ENCODE measurements at regions not wholly inside any gene's neighbourhood (a gene's known extent, or its start where the extent isn't known, plus 50 kb on each side); places are given as distances from the start of the nearest gene placed in this dataset.

- 83% methylated on average over 3 of the region's 3 CpGs for WGBS
- no peak for DNase-seq (ENCODE audit: low read depth in 6 of 9, low spot score in 9 of 9)
- no peaks in the 10 kb centered on the region for H3K9me3 ChIP-seq (ENCODE audit: control insufficient read depth in 2 of 2, insufficient read depth in 1 of 2, low read length in 1 of 2)
- H3K27ac ChIP-seq (ENCODE audit: low read depth in 1 of 2, low read length in 1 of 2) = no peak overlapping the region
- no peak overlapping the region for H3K4me3 ChIP-seq (ENCODE audit: low read length in 2 of 2)
- H3K4me1 ChIP-seq (ENCODE audit: control insufficient read depth in 2 of 2, insufficient read depth in 2 of 2, low read length in 2 of 2) = no peaks in the 10 kb centered on the region
- H3K27me3 ChIP-seq (ENCODE audit: control insufficient read depth in 2 of 2, insufficient read depth in 1 of 2, low read length in 1 of 2) = no peaks in the 10 kb centered on the region
- H3K36me3 ChIP-seq (ENCODE audit: control insufficient read depth in 2 of 2, insufficient read depth in 2 of 2, low read length in 1 of 2) = no peaks in the 10 kb centered on the region
These were observed 99.5 kb downstream of the KDM5D start for GRCh38 chrY:19644889-19645638.

GRCh38 chrY:19637651-19638347 lies 106.7 kb downstream of the KDM5D start:
- no peak overlapping the region for H3K27ac ChIP-seq (ENCODE audit: low read depth in 1 of 2, low read length in 1 of 2)
- H3K4me1 ChIP-seq (ENCODE audit: control insufficient read depth in 2 of 2, insufficient read depth in 2 of 2, low read length in 2 of 2) = no peaks in the 10 kb centered on the region
- H3K36me3 ChIP-seq (ENCODE audit: control insufficient read depth in 2 of 2, insufficient read depth in 2 of 2, low read length in 1 of 2) = no peaks in the 10 kb centered on the region
- no peak for DNase-seq (ENCODE audit: low read depth in 6 of 9, low spot score in 9 of 9)
- no peaks in the 10 kb centered on the region for H3K9me3 ChIP-seq (ENCODE audit: control insufficient read depth in 2 of 2, insufficient read depth in 1 of 2, low read length in 1 of 2)
- H3K27me3 ChIP-seq (ENCODE audit: control insufficient read depth in 2 of 2, insufficient read depth in 1 of 2, low read length in 1 of 2) = no peaks in the 10 kb centered on the region
- WGBS = 97% methylated on average over 4 of the region's 4 CpGs
- no peak overlapping the region for H3K4me3 ChIP-seq (ENCODE audit: low read length in 2 of 2)

GRCh38 chrY:19628926-19629325 lies 115.6 kb downstream of the KDM5D start:
- H3K4me3 ChIP-seq (ENCODE audit: low read length in 2 of 2) = no peak overlapping the region
- no peaks in the 10 kb centered on the region for H3K27me3 ChIP-seq (ENCODE audit: control insufficient read depth in 2 of 2, insufficient read depth in 1 of 2, low read length in 1 of 2)
- no peaks in the 10 kb centered on the region for H3K4me1 ChIP-seq (ENCODE audit: control insufficient read depth in 2 of 2, insufficient read depth in 2 of 2, low read length in 2 of 2)
- H3K27ac ChIP-seq (ENCODE audit: low read depth in 1 of 2, low read length in 1 of 2) = no peak overlapping the region
- H3K36me3 ChIP-seq (ENCODE audit: control insufficient read depth in 2 of 2, insufficient read depth in 2 of 2, low read length in 1 of 2) = no peaks in the 10 kb centered on the region
- no peak for DNase-seq (ENCODE audit: low read depth in 6 of 9, low spot score in 9 of 9)
- H3K9me3 ChIP-seq (ENCODE audit: control insufficient read depth in 2 of 2, insufficient read depth in 1 of 2, low read length in 1 of 2) = no peaks in the 10 kb centered on the region
- 97% methylated on average over 2 of the region's 2 CpGs for WGBS

- DNase-seq (ENCODE audit: low read depth in 6 of 9, low spot score in 9 of 9) = no peak
- Histone ChIP-seq H3K27me3 (ENCODE audit: control insufficient read depth in 2 of 2, insufficient read depth in 1 of 2, low read length in 1 of 2) (no peaks in the 10 kb centered on the region), H3K4me1 (ENCODE audit: control insufficient read depth in 2 of 2, insufficient read depth in 2 of 2, low read length in 2 of 2) (no peaks in the 10 kb centered on the region), H3K9me3 (ENCODE audit: control insufficient read depth in 2 of 2, insufficient read depth in 1 of 2, low read length in 1 of 2) (no peaks in the 10 kb centered on the region), H3K4me3 (ENCODE audit: low read length in 2 of 2) (no peak overlapping the region), H3K27ac (ENCODE audit: low read depth in 1 of 2, low read length in 1 of 2) (no peak overlapping the region), H3K36me3 (ENCODE audit: control insufficient read depth in 2 of 2, insufficient read depth in 2 of 2, low read length in 1 of 2) (no peaks in the 10 kb centered on the region)
- 92% methylated on average over 3 of the region's 3 CpGs for WGBS
These were observed 122.1 kb downstream of the KDM5D start for GRCh38 chrY:19622392-19622791.

GRCh38 chrY:19621756-19622155 lies 122.8 kb downstream of the KDM5D start:
- Histone ChIP-seq H3K27me3 (ENCODE audit: control insufficient read depth in 2 of 2, insufficient read depth in 1 of 2, low read length in 1 of 2) (no peaks in the 10 kb centered on the region), H3K27ac (ENCODE audit: low read depth in 1 of 2, low read length in 1 of 2) (no peak overlapping the region), H3K4me1 (ENCODE audit: control insufficient read depth in 2 of 2, insufficient read depth in 2 of 2, low read length in 2 of 2) (no peaks in the 10 kb centered on the region), H3K9me3 (ENCODE audit: control insufficient read depth in 2 of 2, insufficient read depth in 1 of 2, low read length in 1 of 2) (no peaks in the 10 kb centered on the region), H3K4me3 (ENCODE audit: low read length in 2 of 2) (no peak overlapping the region), H3K36me3 (ENCODE audit: control insufficient read depth in 2 of 2, insufficient read depth in 2 of 2, low read length in 1 of 2) (no peaks in the 10 kb centered on the region)
- no peak for DNase-seq (ENCODE audit: low read depth in 6 of 9, low spot score in 9 of 9)

GRCh38 chrY:19601113-19601512 lies 143.4 kb downstream of the KDM5D start:
- H3K27ac ChIP-seq (ENCODE audit: low read depth in 1 of 2, low read length in 1 of 2) = no peak overlapping the region
- no peaks in the 10 kb centered on the region for H3K9me3 ChIP-seq (ENCODE audit: control insufficient read depth in 2 of 2, insufficient read depth in 1 of 2, low read length in 1 of 2)
- no peak for DNase-seq (ENCODE audit: low read depth in 6 of 9, low spot score in 9 of 9)
- no peaks in the 10 kb centered on the region for H3K27me3 ChIP-seq (ENCODE audit: control insufficient read depth in 2 of 2, insufficient read depth in 1 of 2, low read length in 1 of 2)
- no peaks in the 10 kb centered on the region for H3K36me3 ChIP-seq (ENCODE audit: control insufficient read depth in 2 of 2, insufficient read depth in 2 of 2, low read length in 1 of 2)
- H3K4me3 ChIP-seq (ENCODE audit: low read length in 2 of 2) = no peak overlapping the region
- no peaks in the 10 kb centered on the region for H3K4me1 ChIP-seq (ENCODE audit: control insufficient read depth in 2 of 2, insufficient read depth in 2 of 2, low read length in 2 of 2)
- WGBS = 98% methylated on average over 3 of the region's 3 CpGs

- Histone ChIP-seq H3K36me3 (ENCODE audit: control insufficient read depth in 2 of 2, insufficient read depth in 2 of 2, low read length in 1 of 2) (no peaks in the 10 kb centered on the region), H3K4me1 (ENCODE audit: control insufficient read depth in 2 of 2, insufficient read depth in 2 of 2, low read length in 2 of 2) (no peaks in the 10 kb centered on the region), H3K9me3 (ENCODE audit: control insufficient read depth in 2 of 2, insufficient read depth in 1 of 2, low read length in 1 of 2) (no peaks in the 10 kb centered on the region), H3K27ac (ENCODE audit: low read depth in 1 of 2, low read length in 1 of 2) (no peak overlapping the region), H3K4me3 (ENCODE audit: low read length in 2 of 2) (no peak overlapping the region), H3K27me3 (ENCODE audit: control insufficient read depth in 2 of 2, insufficient read depth in 1 of 2, low read length in 1 of 2) (no peaks in the 10 kb centered on the region)
- WGBS = 92% methylated on average over 3 of the region's 3 CpGs
- no peak for DNase-seq (ENCODE audit: low read depth in 6 of 9, low spot score in 9 of 9)
These were observed 143.8 kb downstream of the KDM5D start for GRCh38 chrY:19600711-19601110.

- H3K27ac ChIP-seq (ENCODE audit: low read depth in 1 of 2, low read length in 1 of 2) = no peak overlapping the region
- no peaks in the 10 kb centered on the region for H3K9me3 ChIP-seq (ENCODE audit: control insufficient read depth in 2 of 2, insufficient read depth in 1 of 2, low read length in 1 of 2)
- no peak for DNase-seq (ENCODE audit: low read depth in 6 of 9, low spot score in 9 of 9)
- H3K36me3 ChIP-seq (ENCODE audit: control insufficient read depth in 2 of 2, insufficient read depth in 2 of 2, low read length in 1 of 2) = peaks cover 0 to 5% of the 10 kb centered on the region in 2 donors
- H3K4me1 ChIP-seq (ENCODE audit: control insufficient read depth in 2 of 2, insufficient read depth in 2 of 2, low read length in 2 of 2) = no peaks in the 10 kb centered on the region
- no peak overlapping the region for H3K4me3 ChIP-seq (ENCODE audit: low read length in 2 of 2)
- H3K27me3 ChIP-seq (ENCODE audit: control insufficient read depth in 2 of 2, insufficient read depth in 1 of 2, low read length in 1 of 2) = no peaks in the 10 kb centered on the region
These were observed 154.3 kb downstream of the KDM5D start for GRCh38 chrY:19590235-19590634.

- Histone ChIP-seq H3K4me1 (ENCODE audit: control insufficient read depth in 2 of 2, insufficient read depth in 2 of 2, low read length in 2 of 2) (no peaks in the 10 kb centered on the region), H3K4me3 (ENCODE audit: low read length in 2 of 2) (no peak overlapping the region), H3K36me3 (ENCODE audit: control insufficient read depth in 2 of 2, insufficient read depth in 2 of 2, low read length in 1 of 2) (peaks cover 0 to 5% of the 10 kb centered on the region in 2 donors), H3K9me3 (ENCODE audit: control insufficient read depth in 2 of 2, insufficient read depth in 1 of 2, low read length in 1 of 2) (no peaks in the 10 kb centered on the region), H3K27ac (ENCODE audit: low read depth in 1 of 2, low read length in 1 of 2) (no peak overlapping the region), H3K27me3 (ENCODE audit: control insufficient read depth in 2 of 2, insufficient read depth in 1 of 2, low read length in 1 of 2) (no peaks in the 10 kb centered on the region)
- DNase-seq (ENCODE audit: low read depth in 6 of 9, low spot score in 9 of 9) = no peak
- 96% methylated on average over 1 of the region's 1 CpG for WGBS
These were observed 154.9 kb downstream of the KDM5D start for GRCh38 chrY:19589664-19590063.

All from thymus (tissue), 11 donors.